HG03432 (cell line): ENCODE measurements at regions not wholly inside any gene's neighbourhood (a gene's known extent, or its start where the extent isn't known, plus 50 kb on each side); places are given as distances from the start of the nearest gene placed in this dataset.
"Not testable (repeated sequence)": the region's sequence is repeated elsewhere in the genome, so short reads cannot be mapped to it uniquely, and the experiment has no call there.

Experiments used
- ATAC-seq: cut with Tn5 transposase; IDR thresholded peaks from one replicate; pipeline ENCODE4 v1.9.1; 2021; ENCODE audit warnings: mild to moderate bottlenecking, moderate library complexity; ENCODE audit not compliant: unreplicated experiment

- ATAC-seq, result no peak
Measured at GRCh38 chr18:30469091-30469490, 573.5 kb downstream of the DSC3 start.

DNA sequence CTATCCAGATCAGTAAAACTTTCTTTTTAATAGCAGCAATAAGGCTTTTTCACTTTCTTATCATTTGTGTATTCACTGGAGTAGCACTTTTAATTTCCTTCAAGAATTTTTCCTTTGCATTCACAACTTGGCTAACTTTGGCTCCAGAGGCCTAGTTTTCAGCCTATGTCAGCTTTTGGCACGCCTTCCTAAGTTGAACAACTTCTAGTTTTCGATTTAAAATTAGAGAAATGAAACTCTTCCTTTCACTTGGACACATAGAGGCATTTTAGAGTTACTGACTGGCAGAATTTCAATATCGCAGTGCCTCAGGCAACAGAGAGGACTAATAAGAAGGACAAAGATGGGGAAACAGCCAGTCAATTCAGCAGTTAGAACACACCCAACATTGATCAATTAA is 577.4 kb downstream of the DSC3 start:
- no peak for ATAC-seq

DNA sequence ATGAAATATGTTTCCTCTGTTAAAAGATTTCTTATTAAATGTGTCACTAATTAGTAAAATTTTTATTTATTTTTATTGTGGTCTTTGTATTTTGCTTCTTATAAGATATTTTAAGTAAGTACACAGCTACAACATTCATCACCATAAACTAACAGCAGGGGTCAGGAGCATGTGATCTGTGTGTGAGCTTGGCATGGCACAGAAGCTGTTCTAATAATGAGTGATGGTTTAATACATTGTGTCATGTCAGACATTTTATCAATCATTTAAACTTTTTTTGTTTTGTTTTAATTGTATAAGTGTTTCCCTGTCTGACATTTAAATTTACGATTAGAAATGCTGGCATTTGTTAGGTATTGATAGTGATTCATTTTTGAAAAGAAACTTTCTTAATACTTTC is 585.4 kb downstream of the DSC3 start:
- ATAC-seq, result no peak

DNA sequence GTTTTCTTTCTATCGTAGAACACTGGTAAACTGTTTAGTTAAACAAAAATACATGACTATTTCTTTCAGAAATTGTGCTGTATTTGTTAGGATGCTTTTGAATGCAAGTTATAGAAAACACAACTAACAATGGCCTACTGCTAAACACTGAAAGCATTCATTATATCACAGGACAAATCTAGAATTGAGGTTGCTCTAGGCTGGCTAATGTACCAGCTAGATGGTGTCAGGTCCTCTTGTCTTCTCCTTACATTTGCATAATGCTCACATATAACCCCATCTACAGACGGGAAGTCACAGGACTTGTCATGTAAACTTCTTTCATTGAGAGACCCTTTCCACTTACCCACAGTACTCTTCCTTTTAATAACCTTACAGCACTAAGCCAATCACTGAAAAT is 586.8 kb downstream of the DSC3 start:
- ATAC-seq, result no peak

- no peak for ATAC-seq
Measured at GRCh38 chr18:30454920-30455319, 587.6 kb downstream of the DSC3 start.

GRCh38 chr18:30451981-30452380 is 590.6 kb downstream of the DSC3 start:
- ATAC-seq, result no peak

GRCh38 chr18:30450927-30451326 is 591.6 kb downstream of the DSC3 start:
- no peak for ATAC-seq

GRCh38 chr18:30446605-30447004 is 595.9 kb downstream of the DSC3 start:
- ATAC-seq, result no peak

GRCh38 chr18:30444544-30444943 is 598.0 kb downstream of the DSC3 start:
- ATAC-seq, result no peak

DNA sequence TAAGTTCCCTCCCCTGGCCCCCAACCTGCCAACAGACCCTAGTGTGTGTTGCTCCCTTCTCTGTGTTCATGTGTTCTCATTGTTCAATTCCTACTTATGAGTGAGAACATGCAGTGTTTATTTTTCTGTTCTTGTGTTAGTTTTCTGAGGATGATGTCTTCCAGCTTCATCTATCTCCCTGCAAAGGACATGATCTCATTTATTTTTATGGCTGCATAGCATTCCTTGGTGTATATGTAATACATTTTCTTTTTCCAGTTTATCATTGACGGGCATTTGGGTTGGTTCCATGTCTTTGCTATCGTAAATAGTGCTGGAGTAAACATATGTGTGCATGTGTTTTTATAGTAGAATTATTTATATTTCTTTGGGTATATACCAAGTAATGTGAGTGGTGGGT is 602.2 kb downstream of the DSC3 start:
- ATAC-seq, result no peak

DNA sequence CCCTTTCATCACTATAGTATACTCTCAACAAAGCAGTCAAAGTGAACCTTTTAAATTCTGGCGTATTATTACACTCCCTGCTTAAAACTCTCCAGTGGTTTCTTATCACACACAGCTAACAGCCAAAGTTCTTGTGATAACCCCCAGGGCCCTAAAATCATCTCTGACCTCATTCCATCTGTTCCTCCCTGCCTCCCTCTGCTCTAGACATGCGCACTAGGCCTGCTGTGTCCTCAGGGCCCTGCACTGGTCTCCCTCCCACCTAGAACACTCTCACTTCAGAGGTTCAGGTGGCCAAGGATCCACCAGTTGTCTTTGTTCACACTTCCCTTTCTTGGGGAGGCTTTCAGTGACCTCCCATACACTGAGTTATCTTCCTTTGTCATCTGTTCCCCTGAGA is 603.4 kb downstream of the DSC3 start:
- ATAC-seq, result no peak

- ATAC-seq, result no peak
Measured at GRCh38 chr18:30432349-30432748, 610.2 kb downstream of the DSC3 start.

DNA sequence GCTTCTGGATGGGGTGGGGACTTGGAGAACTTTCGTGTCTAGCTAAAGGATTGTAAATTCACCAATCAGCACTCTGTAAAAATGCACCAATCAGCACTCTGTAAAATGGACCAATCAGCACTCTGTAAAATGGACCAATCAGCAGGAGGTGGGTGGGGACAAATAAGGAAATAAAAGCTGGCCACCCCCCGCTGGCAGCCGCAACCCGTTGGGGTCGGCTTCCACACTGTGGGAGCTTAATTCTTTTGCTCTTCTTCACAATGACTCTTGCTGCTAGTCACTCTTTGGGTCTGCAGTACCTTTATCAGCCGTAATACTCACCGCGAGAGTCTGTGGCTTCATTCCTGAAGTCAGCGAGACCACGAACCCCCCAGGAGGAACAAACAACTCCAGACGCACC is 623.1 kb downstream of the DSC3 start:
- not testable (repeated sequence) for ATAC-seq

DNA sequence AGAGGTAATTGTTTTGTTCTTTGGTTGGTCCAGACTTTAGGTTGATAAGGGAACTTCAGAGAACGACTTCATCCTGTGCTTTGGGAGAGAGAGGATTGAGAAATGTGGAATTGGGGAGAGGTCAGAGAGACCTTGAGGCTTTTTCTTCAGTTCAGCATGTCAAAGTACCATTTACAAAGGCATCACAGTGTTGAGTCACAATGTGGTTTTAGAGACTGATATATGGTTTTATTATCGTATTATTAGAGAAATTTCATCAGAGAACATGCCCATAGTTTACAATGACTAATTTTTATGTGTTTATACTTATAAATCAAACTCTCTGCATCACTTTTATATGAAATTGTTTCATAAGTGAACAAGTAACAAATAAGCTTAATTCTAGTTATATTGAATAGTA is 626.6 kb downstream of the DSC3 start:
- ATAC-seq, result no peak

- ATAC-seq, result no peak
Measured at GRCh38 chr18:30409120-30409519, 633.4 kb downstream of the DSC3 start.

GRCh38 chr18:30406728-30407127 is 635.8 kb downstream of the DSC3 start:
- no peak for ATAC-seq

DNA sequence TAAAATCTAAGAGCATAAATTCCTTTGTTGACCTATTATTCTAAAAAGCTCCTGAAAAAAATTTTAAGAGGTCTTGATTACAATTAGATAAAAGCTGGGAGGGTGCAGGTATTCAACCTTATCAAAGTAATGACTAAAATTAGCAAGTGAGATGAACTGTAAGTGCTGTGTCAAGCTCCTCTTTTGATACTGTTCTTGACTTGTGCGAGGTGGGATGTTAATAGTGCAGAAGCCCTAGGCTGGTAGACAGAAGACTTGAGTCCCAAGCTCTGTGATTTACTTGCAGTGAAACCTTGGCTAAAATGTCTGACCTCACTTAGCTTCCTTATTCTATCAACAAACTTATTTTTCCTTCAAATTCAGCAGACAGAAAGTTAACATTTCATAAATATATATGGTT is 637.5 kb downstream of the DSC3 start:
- ATAC-seq, result no peak

GRCh38 chr18:30404422-30404821 is 638.1 kb downstream of the DSC3 start:
- ATAC-seq, result no peak

DNA sequence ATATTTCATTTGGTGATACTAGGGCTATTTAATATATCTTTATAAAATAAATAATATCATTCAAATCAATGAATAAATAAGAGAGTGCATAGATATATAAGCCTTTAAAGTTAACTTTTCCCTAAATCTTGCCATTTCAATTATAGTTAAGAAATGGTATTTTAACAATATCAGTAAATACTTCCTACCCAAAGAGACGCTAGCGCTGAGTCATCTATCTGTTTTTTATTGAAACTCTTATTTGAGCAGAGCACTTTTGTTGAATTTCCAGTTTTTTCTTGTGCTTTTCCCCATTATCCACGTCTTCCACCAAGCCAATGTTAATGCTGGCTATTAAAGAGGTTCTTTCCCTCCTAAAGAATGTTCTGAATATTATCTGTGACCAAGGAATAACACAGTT is 639.3 kb downstream of the DSC3 start:
- no peak for ATAC-seq

DNA sequence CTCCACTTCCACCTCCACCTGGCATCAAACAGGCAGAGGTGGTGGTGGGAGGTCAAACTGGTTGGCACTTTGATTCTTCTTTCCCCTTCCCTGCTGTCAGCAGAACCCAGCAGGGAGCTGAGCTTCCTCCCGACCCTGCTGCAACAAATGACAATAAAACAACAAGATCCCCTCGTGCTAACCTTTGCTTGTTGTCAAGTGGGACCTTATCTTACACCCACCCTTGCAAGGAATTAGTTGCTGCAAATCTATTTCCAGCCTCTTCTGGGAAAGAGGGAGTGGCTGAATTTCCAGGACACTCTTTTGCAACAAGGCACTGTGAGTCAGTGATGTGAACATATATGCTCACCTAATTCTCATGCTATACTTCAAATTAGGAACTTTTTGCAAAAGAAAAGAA is 655.1 kb downstream of the DSC3 start:
- ATAC-seq, result no peak

- no peak for ATAC-seq
Measured at GRCh38 chr18:30386624-30387023, 655.9 kb downstream of the DSC3 start.

DNA sequence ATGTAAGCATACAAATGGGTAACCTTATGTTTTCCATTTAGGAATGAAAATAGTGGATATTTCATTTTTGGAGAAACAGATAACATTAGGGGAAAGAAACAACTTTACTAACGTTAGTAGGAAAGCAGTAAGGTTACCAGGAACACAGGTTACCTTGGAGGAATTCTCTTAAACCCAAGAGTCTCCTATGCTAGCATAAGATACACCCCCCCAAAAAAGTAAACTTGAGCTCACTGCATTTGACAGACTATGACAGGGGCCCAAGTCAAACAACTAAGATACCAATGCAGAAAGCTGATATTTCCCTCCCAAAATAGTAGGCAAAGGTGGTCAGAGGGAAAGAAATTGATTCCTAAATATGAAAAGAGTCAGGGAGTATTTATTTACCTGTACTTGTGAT is 656.9 kb downstream of the DSC3 start:
- no peak for ATAC-seq

GRCh38 chr18:30381826-30382225 is 660.7 kb downstream of the DSC3 start:
- no peak for ATAC-seq

DNA sequence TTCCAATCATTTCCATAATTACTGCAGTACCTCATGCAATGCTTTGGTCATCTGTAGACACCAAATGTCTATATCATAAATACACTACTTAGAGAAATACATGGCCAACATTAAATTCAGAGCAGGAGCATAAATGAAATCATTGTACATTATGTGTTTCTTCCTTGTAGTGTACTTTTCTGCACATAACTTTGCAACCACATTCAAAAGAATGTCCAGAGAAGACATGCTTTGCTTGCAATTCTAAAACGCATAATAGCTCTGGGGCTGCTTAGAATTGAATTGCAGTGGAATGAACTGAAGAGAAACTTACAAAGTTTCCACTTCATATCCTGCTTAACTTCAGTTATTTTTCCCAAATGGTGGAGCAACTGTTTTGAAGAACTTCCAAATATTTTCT is 664.4 kb downstream of the DSC3 start:
- ATAC-seq, result no peak
